ENCODE measurements at regions not wholly inside any gene's neighbourhood (a gene's known extent, or its start where the extent isn't known, plus 50 kb on each side); places are given as distances from the start of the nearest gene placed in this dataset.

- TF ChIP-seq ZNF766 (CRISPR knock-in tag; IDR thresholded peaks at IDR 0.05; ENCODE audit: borderline replicate concordance) (peak; percentile 57; the same call in 1 of the 2 replicates), ZNF350 (CRISPR knock-in tag; IDR thresholded peaks at IDR 0.05; ENCODE audit: borderline replicate concordance, low read depth) (no peak), ZNF12 (CRISPR knock-in tag; IDR thresholded peaks at IDR 0.05) (no peak), ZNF879 (CRISPR knock-in tag; IDR thresholded peaks at IDR 0.05) (no peak), ZNF597 (CRISPR knock-in tag; IDR thresholded peaks at IDR 0.05) (no peak), ZMYM3 (CRISPR knock-in tag; IDR thresholded peaks at IDR 0.05) (no peak), ADNP (CRISPR knock-in tag; IDR thresholded peaks at IDR 0.05) (no peak), ZNF235 (CRISPR knock-in tag; IDR thresholded peaks at IDR 0.05; ENCODE audit: borderline replicate concordance) (no peak), ZSCAN30 (CRISPR knock-in tag; IDR thresholded peaks at IDR 0.05) (no peak), ZNF547 (CRISPR knock-in tag; IDR thresholded peaks at IDR 0.05) (0 out of 2 replicates have a peak, but pooled peaks have one; percentile 22), TBX3 (IDR thresholded peaks at IDR 0.05; ENCODE audit: borderline replicate concordance) (no peak), ZNF558 (CRISPR knock-in tag; IDR thresholded peaks at IDR 0.05; ENCODE audit: borderline replicate concordance) (no peak), AHR (CRISPR knock-in tag; IDR thresholded peaks at IDR 0.05) (no peak), RFXAP (CRISPR knock-in tag; IDR thresholded peaks at IDR 0.05; ENCODE audit: borderline replicate concordance) (no peak), MTF2 (CRISPR knock-in tag; IDR thresholded peaks at IDR 0.05; ENCODE audit: borderline replicate concordance) (peak; percentile 66; the same call in 1 of the 2 replicates), ZFP82 (CRISPR knock-in tag; IDR thresholded peaks at IDR 0.05; ENCODE audit: borderline replicate concordance) (0 out of 2 replicates have a peak, but pooled peaks have one; percentile 36), ZNF562 (CRISPR knock-in tag; IDR thresholded peaks at IDR 0.05; ENCODE audit: borderline replicate concordance) (no peak), CAMTA2 (CRISPR knock-in tag; IDR thresholded peaks at IDR 0.05; ENCODE audit: borderline replicate concordance) (no peak), SAP130 (CRISPR knock-in tag; IDR thresholded peaks at IDR 0.05; ENCODE audit: low read depth) (peak; percentile 43; the same call in 1 of the 2 replicates), REST (IDR thresholded peaks at IDR 0.05; ENCODE audit: borderline replicate concordance in 1 of 2, low read depth in 1 of 2, low read length in 2 of 2) (peak in 1 of 2 experiments; percentile 38; a peak in 1 of 4 replicates), ZNF264 (CRISPR knock-in tag; IDR thresholded peaks at IDR 0.05) (peak; percentile 53; the same call in 1 of the 2 replicates), RFX5 (IDR thresholded peaks at IDR 0.05; ENCODE audit: low read depth, low read length) (no peak)
- TF ChIP-seq, protein P1, sequence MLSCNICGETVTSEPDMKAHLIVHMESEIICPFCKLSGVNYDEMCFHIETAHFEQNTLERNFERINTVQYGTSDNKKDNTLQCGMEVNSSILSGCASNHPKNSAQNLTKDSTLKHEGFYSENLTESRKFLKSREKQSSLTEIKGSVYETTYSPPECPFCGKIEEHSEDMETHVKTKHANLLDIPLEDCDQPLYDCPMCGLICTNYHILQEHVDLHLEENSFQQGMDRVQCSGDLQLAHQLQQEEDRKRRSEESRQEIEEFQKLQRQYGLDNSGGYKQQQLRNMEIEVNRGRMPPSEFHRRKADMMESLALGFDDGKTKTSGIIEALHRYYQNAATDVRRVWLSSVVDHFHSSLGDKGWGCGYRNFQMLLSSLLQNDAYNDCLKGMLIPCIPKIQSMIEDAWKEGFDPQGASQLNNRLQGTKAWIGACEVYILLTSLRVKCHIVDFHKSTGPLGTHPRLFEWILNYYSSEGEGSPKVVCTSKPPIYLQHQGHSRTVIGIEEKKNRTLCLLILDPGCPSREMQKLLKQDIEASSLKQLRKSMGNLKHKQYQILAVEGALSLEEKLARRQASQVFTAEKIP (CRISPR knock-in tag; IDR thresholded peaks at IDR 0.05; ENCODE audit: borderline replicate concordance), result no peak
- TF ChIP-seq, protein P2, sequence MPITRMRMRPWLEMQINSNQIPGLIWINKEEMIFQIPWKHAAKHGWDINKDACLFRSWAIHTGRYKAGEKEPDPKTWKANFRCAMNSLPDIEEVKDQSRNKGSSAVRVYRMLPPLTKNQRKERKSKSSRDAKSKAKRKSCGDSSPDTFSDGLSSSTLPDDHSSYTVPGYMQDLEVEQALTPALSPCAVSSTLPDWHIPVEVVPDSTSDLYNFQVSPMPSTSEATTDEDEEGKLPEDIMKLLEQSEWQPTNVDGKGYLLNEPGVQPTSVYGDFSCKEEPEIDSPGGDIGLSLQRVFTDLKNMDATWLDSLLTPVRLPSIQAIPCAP (CRISPR knock-in tag; IDR thresholded peaks at IDR 0.05; ENCODE audit: low read depth), result no peak
Observed at GRCh38 chr2:67846370-67847070, 216.3 kb downstream of the C1D start (continued).
